ENCODE measurements at regions not wholly inside any gene's neighbourhood (a gene's known extent, or its start where the extent isn't known, plus 50 kb on each side); places are given as distances from the start of the nearest gene placed in this dataset.

DNA sequence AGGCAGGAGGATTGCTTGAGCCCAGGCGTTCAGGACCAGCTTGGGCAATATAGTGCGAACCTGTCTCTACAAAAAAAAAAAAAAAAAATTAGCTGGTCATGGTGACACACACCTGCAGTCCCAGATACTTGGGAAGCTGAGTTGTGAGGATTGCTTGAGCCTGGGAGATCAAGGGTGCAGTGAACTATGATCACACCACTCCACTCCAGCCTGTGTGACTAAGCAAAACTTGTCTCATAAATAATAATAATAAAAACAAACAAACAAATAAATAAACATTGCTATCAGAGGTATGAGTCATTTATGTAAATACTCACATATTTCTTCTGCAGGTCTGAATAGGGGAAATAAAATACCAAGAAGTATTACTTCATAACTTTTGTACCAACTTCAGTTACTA is 1372.7 kb upstream of the AGA start:
- H3K9ac ChIP-seq (ENCODE audit: low read depth, low read length) = no peak overlapping the region
- H3K27ac ChIP-seq (ENCODE audit: low read depth, low read length) = no peak overlapping the region
- no peaks in the 10 kb centered on the region for H3K4me1 ChIP-seq (ENCODE audit: control insufficient read depth, insufficient read depth, low read length)
- no peaks in the 10 kb centered on the region for H3K9me3 ChIP-seq (ENCODE audit: control insufficient read depth, insufficient read depth, low read length)
- H3K27me3 ChIP-seq (ENCODE audit: control insufficient read depth, insufficient read depth, low read length) = no peaks in the 10 kb centered on the region
- H3K36me3 ChIP-seq (ENCODE audit: control insufficient read depth, insufficient read depth, low read length) = no peaks in the 10 kb centered on the region
- H3K4me3 ChIP-seq (ENCODE audit: low read depth, low read length) = no peak overlapping the region

DNA sequence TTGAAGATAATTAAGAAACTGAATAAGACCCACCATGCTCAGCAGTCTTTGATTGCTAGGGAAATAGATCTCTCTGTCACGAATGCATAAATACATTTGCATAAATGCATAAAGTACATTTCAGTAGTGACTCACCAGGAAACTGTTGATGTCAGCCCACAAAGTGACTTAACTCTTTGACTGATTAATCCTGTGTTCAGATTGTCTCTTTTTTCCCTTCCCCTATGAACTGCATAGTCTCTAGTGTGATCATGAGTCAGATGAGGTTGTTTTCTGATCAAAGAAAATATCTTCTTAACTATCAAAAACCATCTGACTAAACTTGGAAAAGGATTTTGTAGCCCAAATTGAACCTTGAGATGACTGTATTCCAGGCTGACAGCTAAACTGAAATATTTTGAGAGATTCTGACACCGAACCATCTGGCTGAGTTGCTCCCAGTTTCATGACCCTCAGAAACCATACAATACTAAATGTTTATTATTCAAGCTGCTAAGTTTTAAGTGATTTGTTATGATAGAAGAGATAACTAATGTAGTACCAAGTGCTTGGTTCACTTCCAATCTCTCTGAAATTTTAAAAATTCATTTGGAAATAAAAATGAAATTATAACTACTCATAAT is 1381.5 kb upstream of the AGA start:
- H3K9ac ChIP-seq (ENCODE audit: low read depth, low read length) = no peak overlapping the region
- H3K4me3 ChIP-seq (ENCODE audit: low read depth, low read length) = no peak overlapping the region
- no peaks in the 10 kb centered on the region for H3K36me3 ChIP-seq (ENCODE audit: control insufficient read depth, insufficient read depth, low read length)
- no peaks in the 10 kb centered on the region for H3K9me3 ChIP-seq (ENCODE audit: control insufficient read depth, insufficient read depth, low read length)
- no peak overlapping the region for H3K27ac ChIP-seq (ENCODE audit: low read depth, low read length)
- H3K4me1 ChIP-seq (ENCODE audit: control insufficient read depth, insufficient read depth, low read length) = no peaks in the 10 kb centered on the region
- H3K27me3 ChIP-seq (ENCODE audit: control insufficient read depth, insufficient read depth, low read length) = no peaks in the 10 kb centered on the region

DNA sequence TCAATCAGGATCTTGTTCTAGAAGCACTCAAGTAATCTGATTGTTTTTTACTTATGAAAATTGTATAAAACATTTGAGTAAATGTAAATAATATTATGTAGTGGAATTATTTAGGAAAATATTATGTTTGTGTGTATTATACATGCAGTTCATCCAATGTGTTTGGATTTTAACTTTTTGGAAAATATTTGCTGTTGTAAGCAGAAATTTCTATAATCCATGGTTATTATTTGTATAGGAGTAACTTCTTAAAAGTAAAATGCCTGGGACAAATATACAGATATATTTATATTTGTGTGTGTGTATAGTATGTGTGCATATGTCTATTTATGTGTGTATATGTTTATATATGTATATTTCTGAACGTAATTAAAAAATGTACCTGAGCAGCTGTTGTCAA is 1394.6 kb upstream of the AGA start:
- Histone ChIP-seq H3K27me3 (ENCODE audit: control insufficient read depth, insufficient read depth, low read length) (no peaks in the 10 kb centered on the region), H3K9me3 (ENCODE audit: control insufficient read depth, insufficient read depth, low read length) (no peaks in the 10 kb centered on the region), H3K4me3 (ENCODE audit: low read depth, low read length) (no peak overlapping the region), H3K27ac (ENCODE audit: low read depth, low read length) (no peak overlapping the region), H3K36me3 (ENCODE audit: control insufficient read depth, insufficient read depth, low read length) (no peaks in the 10 kb centered on the region), H3K4me1 (ENCODE audit: control insufficient read depth, insufficient read depth, low read length) (no peaks in the 10 kb centered on the region), H3K9ac (ENCODE audit: low read depth, low read length) (no peak overlapping the region)

DNA sequence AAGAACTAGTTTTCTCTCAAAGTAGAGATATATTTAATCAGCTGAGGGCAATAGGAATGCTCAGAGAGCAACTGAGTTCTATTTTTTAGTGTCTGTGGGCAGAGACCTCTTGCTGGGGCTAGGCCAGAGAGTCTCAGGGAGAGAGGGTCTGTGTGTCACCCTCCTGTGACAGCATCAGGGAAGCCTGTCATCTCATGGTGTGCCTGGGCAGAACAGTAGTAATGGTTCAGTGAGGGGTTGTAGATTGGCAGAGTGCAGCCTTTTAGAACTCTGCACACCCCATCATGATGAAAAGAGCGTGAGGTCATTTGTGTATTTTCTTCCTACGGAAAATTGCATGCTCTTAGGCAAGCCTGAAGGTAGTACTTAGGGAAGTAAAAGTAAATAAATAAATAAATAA is 1396.5 kb upstream of the AGA start:
- Histone ChIP-seq H3K4me1 (ENCODE audit: control insufficient read depth, insufficient read depth, low read length) (no peaks in the 10 kb centered on the region), H3K9me3 (ENCODE audit: control insufficient read depth, insufficient read depth, low read length) (no peaks in the 10 kb centered on the region), H3K9ac (ENCODE audit: low read depth, low read length) (no peak overlapping the region), H3K4me3 (ENCODE audit: low read depth, low read length) (no peak overlapping the region), H3K27ac (ENCODE audit: low read depth, low read length) (no peak overlapping the region), H3K27me3 (ENCODE audit: control insufficient read depth, insufficient read depth, low read length) (no peaks in the 10 kb centered on the region), H3K36me3 (ENCODE audit: control insufficient read depth, insufficient read depth, low read length) (no peaks in the 10 kb centered on the region)

DNA sequence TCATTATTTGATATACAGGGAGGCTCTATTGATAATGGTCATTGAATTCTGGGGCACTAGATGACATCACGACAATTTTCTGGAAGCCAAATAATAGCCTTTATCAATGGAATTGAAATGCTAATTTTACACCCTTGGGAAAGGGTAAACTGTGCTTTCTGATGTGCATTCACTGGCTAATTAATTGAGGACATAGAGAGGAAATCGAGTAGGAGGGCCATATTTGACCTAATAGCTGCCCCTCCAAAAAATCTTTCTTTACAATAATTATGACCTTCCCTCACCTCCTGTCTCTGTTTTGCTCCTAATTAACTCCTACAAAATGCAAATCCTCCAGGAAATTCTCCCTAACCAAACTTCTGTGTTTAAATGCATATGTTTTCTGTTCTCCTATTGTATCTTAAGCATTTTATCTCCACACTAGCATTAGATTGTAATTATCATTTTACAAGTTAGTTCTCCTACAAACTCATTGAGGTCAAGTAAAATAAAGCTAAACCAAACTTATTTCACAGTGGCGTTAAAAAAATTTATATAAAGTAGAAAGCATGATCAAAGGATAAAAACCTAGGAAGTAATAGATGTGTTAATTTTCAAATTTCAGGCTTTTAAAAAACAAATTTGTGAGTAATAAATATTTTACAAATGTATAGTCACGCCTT is 1414.0 kb upstream of the AGA start:
- H3K4me3 ChIP-seq (ENCODE audit: low read depth, low read length) = no peak overlapping the region
- peaks cover 14% of the 10 kb centered on the region for H3K4me1 ChIP-seq (ENCODE audit: control insufficient read depth, insufficient read depth, low read length)
- H3K36me3 ChIP-seq (ENCODE audit: control insufficient read depth, insufficient read depth, low read length) = no peaks in the 10 kb centered on the region
- no peaks in the 10 kb centered on the region for H3K27me3 ChIP-seq (ENCODE audit: control insufficient read depth, insufficient read depth, low read length)
- H3K9ac ChIP-seq (ENCODE audit: low read depth, low read length) = no peak overlapping the region
- no peaks in the 10 kb centered on the region for H3K9me3 ChIP-seq (ENCODE audit: control insufficient read depth, insufficient read depth, low read length)
- H3K27ac ChIP-seq (ENCODE audit: low read depth, low read length) = no peak overlapping the region

DNA sequence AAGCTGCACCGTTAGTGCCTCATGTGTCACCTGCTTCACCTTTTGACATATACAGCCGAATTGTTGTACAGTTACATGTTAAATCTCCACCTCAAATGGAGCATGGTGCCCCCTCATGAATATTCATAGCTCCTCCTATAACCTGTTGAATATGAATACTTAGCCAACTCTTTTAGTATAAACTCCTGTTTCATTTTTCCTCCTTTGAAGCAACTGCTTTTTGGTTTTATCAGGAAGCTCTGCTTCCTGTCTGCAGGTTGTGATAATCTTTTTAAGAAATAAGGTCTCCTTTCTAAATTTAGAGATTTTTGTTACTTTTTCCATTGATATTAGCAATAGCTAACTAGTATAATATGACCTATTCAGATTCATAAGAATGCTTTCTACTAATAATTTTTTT is 1429.2 kb upstream of the AGA start:
- no peak overlapping the region for H3K4me3 ChIP-seq (ENCODE audit: low read depth, low read length)
- H3K27me3 ChIP-seq (ENCODE audit: control insufficient read depth, insufficient read depth, low read length) = no peaks in the 10 kb centered on the region
- H3K9me3 ChIP-seq (ENCODE audit: control insufficient read depth, insufficient read depth, low read length) = no peaks in the 10 kb centered on the region
- H3K9ac ChIP-seq (ENCODE audit: low read depth, low read length) = no peak overlapping the region
- no peaks in the 10 kb centered on the region for H3K4me1 ChIP-seq (ENCODE audit: control insufficient read depth, insufficient read depth, low read length)
- no peaks in the 10 kb centered on the region for H3K36me3 ChIP-seq (ENCODE audit: control insufficient read depth, insufficient read depth, low read length)
- H3K27ac ChIP-seq (ENCODE audit: low read depth, low read length) = no peak overlapping the region

DNA sequence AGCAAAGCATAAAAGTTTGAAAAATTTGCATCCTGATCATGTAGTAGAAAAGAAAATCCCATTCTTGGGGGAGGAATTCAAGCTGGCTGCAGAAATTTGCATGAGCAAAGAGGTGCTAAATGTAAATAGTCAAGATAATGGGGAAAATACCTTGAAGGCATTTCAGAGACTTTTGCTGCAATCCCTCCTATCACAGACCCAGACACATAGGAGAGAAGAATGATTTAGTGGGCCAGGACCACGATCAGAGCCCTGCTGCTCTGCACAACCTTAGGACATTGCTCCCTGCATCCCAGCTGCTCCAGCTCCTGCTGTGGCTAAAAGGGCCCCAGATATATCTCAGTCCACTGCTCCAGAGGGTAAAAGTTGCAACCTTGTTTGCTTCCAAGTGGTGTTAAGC is 1439.7 kb upstream of the AGA start:
- H3K9me3 ChIP-seq (ENCODE audit: control insufficient read depth, insufficient read depth, low read length) = peaks cover 34% of the 10 kb centered on the region
- no peak overlapping the region for H3K4me3 ChIP-seq (ENCODE audit: low read depth, low read length)
- H3K27me3 ChIP-seq (ENCODE audit: control insufficient read depth, insufficient read depth, low read length) = no peaks in the 10 kb centered on the region
- peak overlapping the region; percentile 22 for H3K27ac ChIP-seq (ENCODE audit: low read depth, low read length)
- H3K4me1 ChIP-seq (ENCODE audit: control insufficient read depth, insufficient read depth, low read length) = no peaks in the 10 kb centered on the region
- no peak overlapping the region for H3K9ac ChIP-seq (ENCODE audit: low read depth, low read length)
- H3K36me3 ChIP-seq (ENCODE audit: control insufficient read depth, insufficient read depth, low read length) = no peaks in the 10 kb centered on the region

DNA sequence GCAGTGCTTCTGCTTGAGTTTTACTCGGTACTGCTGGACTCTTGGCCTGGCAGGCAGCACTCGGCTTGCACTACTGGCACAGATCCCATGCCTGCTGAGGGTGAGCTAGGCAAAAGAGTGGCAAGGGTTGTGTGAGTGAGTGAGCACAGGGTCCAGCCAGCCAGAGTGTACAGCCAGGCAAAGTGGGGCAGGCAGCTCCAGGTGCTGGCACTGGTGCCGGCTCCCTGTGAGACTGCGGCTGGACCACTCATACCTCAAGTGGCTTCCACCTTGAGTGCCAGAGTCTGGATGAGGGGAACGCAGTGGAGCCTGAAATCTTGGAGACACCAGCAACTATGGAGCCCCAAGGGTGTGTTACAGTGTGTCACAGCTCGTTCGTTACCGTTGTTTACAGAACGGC is 1451.9 kb upstream of the AGA start:
- Histone ChIP-seq H3K4me3 (ENCODE audit: low read depth, low read length) (no peak overlapping the region), H3K27ac (ENCODE audit: low read depth, low read length) (no peak overlapping the region), H3K36me3 (ENCODE audit: control insufficient read depth, insufficient read depth, low read length) (no peaks in the 10 kb centered on the region), H3K9ac (ENCODE audit: low read depth, low read length) (no peak overlapping the region), H3K9me3 (ENCODE audit: control insufficient read depth, insufficient read depth, low read length) (no peaks in the 10 kb centered on the region), H3K27me3 (ENCODE audit: control insufficient read depth, insufficient read depth, low read length) (no peaks in the 10 kb centered on the region), H3K4me1 (ENCODE audit: control insufficient read depth, insufficient read depth, low read length) (no peaks in the 10 kb centered on the region)

DNA sequence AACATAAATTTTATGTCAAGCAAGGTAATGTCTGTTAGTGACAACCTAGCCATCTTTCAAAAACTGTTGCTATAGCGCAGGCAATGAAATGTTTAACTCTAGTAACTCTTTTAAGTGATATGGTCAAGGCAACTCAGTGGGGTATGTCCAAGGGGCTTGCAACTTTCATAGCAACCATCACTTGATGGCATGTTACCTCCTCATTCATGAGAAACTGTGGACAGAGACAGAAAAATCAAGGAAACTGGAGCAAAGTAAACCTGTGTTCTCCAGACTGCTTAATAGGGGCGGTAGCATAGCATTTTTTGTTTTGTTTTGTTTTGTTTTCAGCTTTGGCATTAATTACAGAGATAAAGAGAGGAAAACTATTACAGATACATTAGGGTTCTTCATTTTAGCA is 1456.8 kb upstream of the AGA start:
- H3K27ac ChIP-seq (ENCODE audit: low read depth, low read length) = no peak overlapping the region

DNA sequence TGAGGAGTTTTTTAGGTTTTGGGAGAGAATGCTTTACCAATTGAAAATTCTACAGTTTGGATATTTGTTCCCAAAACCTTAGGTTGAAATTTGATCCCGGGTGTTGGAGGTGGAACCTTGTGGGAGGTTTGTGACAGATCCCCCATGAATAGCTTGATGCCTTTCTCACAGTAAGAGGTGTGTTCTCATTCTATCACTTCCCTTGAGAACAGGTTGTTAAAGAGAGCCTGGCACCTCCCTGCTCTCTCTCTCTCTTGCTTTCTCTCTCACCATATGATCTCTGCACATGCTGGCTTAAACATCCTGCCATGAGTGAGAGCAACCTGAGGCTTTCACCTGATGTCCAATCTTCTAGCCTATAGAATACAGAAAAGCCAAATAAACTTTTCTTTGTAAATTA is 1475.5 kb upstream of the AGA start:
- Histone ChIP-seq H3K27ac (ENCODE audit: low read depth, low read length) (no peak overlapping the region), H3K36me3 (ENCODE audit: control insufficient read depth, insufficient read depth, low read length) (no peaks in the 10 kb centered on the region), H3K9me3 (ENCODE audit: control insufficient read depth, insufficient read depth, low read length) (peaks cover 12% of the 10 kb centered on the region), H3K9ac (ENCODE audit: low read depth, low read length) (no peak overlapping the region), H3K27me3 (ENCODE audit: control insufficient read depth, insufficient read depth, low read length) (no peaks in the 10 kb centered on the region), H3K4me3 (ENCODE audit: low read depth, low read length) (no peak overlapping the region), H3K4me1 (ENCODE audit: control insufficient read depth, insufficient read depth, low read length) (peaks cover 15% of the 10 kb centered on the region; the same call in 1 of the 2 replicates)

More for the DNA sequence above, 1456.8 kb upstream of the AGA start:
- no peak overlapping the region for H3K9ac ChIP-seq (ENCODE audit: low read depth, low read length)
- H3K4me1 ChIP-seq (ENCODE audit: control insufficient read depth, insufficient read depth, low read length) = no peaks in the 10 kb centered on the region
- H3K9me3 ChIP-seq (ENCODE audit: control insufficient read depth, insufficient read depth, low read length) = no peaks in the 10 kb centered on the region
- H3K27me3 ChIP-seq (ENCODE audit: control insufficient read depth, insufficient read depth, low read length) = no peaks in the 10 kb centered on the region
- H3K4me3 ChIP-seq (ENCODE audit: low read depth, low read length) = no peak overlapping the region
- H3K36me3 ChIP-seq (ENCODE audit: control insufficient read depth, insufficient read depth, low read length) = no peaks in the 10 kb centered on the region

DNA sequence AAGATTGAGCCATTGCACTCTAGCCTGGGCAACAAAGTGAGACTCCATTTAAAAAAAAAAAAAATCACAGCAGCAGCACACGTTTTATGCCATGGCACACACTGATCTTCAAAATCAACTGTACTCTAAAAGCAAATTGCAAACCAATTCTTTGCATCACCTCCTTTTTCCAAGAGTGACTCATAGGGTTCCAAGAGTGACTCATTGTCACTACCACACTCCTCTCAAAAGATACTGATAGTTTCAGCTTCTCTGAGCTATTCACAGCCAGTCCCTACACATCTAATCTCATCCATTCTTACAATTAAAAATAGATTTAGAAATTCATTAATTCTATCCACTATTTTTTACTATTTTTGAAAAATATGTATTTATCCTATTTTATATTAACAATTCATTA is 1494.9 kb upstream of the AGA start:
- Histone ChIP-seq H3K9me3 (ENCODE audit: control insufficient read depth, insufficient read depth, low read length) (no peaks in the 10 kb centered on the region), H3K4me3 (ENCODE audit: low read depth, low read length) (no peak overlapping the region), H3K4me1 (ENCODE audit: control insufficient read depth, insufficient read depth, low read length) (no peaks in the 10 kb centered on the region), H3K9ac (ENCODE audit: low read depth, low read length) (no peak overlapping the region), H3K27ac (ENCODE audit: low read depth, low read length) (no peak overlapping the region), H3K36me3 (ENCODE audit: control insufficient read depth, insufficient read depth, low read length) (no peaks in the 10 kb centered on the region), H3K27me3 (ENCODE audit: control insufficient read depth, insufficient read depth, low read length) (no peaks in the 10 kb centered on the region)
